Ascending aorta (tissue), 2 donors: ENCODE measurements at regions not wholly inside any gene's neighbourhood (a gene's known extent, or its start where the extent isn't known, plus 50 kb on each side); places are given as distances from the start of the nearest gene placed in this dataset.

ENCODE experiments used
- DNase-seq, 2 donors: peaks; one replicate each; pipeline ENCODE4 v3.0.0-alpha.2; 2019; ENCODE audit warnings: low spot score in 2 of 2
- H3K27ac ChIP-seq, 2 donors: fragments of 200-600 bp; sonication (generic); one replicate each; pipeline ENCODE4 v1.5.1; 2016 to 2017; ENCODE audit warnings: mild to moderate bottlenecking in 1 of 2
- H3K27me3 ChIP-seq: fragments of 200-600 bp; sonication (generic); one replicate; pipeline ENCODE4 v1.5.1; 2017
- H3K36me3 ChIP-seq, 2 donors: fragments of 200-600 bp; sonication (generic); one replicate each; pipeline ENCODE4 v1.5.1; 2016
- H3K4me1 ChIP-seq, 2 donors: fragments of 200-600 bp; sonication (generic); one replicate each; pipeline ENCODE4 v1.5.1; 2016 to 2017; ENCODE audit warnings: mild to moderate bottlenecking in 1 of 2
- H3K4me3 ChIP-seq, 2 donors: fragments of 200-600 bp; sonication (generic); one replicate each; pipeline ENCODE4 v1.5.1; 2016 to 2017; ENCODE audit warnings: mild to moderate bottlenecking in 1 of 2
- H3K9me3 ChIP-seq, 2 donors: fragments of 200-600 bp; sonication (generic); one replicate each; pipeline ENCODE4 v1.5.1; 2016
- intact Hi-C: fragments of 100-400 bp; cut with DNase I; formaldehyde crosslinking; loops from one replicate; pipeline ENCODE4 v1.15.1; 2023
- TF ChIP-seq, protein P1 (sequence below), 3 experiments: fragments of 200-600 bp in 2 of 3; fragments of 450-650 bp in 1 of 3; sonication (generic) in 2 of 3; IDR thresholded peaks; one replicate each; pipeline ENCODE4 v1.5.1; 2016 to 2019; ENCODE audit warnings: antibody characterized with exemption in 3 of 3, mild to moderate bottlenecking in 1 of 3, moderate library complexity in 1 of 3

DNA sequence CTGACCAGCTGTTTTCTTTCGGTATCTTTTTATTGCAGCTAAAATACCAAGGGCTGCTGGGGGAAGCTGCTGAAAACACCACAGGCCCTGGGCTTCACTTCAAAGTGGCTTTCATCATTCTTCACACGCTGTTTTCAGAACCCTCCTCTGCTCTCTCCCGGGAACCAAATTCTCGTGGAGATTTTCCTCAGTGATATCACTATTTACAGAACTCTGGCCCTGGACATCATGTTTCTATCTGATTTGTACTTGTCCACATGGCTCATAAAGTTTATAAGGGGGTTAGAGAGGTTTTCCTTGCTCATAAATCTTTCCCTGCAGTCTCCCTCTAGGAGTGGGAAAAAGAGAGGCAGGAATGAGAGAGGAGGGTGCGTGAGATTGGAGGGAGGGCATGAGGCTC, 177.4 kb upstream of the NPVF start:
- Histone ChIP-seq H3K36me3 (no peaks in the 10 kb centered on the region), H3K9me3 (no peaks in the 10 kb centered on the region), H3K27me3 (no peaks in the 10 kb centered on the region), H3K27ac (no peak overlapping the region), H3K4me3 (no peak overlapping the region), H3K4me1 (no peaks in the 10 kb centered on the region)
- TF ChIP-seq, protein P1, sequence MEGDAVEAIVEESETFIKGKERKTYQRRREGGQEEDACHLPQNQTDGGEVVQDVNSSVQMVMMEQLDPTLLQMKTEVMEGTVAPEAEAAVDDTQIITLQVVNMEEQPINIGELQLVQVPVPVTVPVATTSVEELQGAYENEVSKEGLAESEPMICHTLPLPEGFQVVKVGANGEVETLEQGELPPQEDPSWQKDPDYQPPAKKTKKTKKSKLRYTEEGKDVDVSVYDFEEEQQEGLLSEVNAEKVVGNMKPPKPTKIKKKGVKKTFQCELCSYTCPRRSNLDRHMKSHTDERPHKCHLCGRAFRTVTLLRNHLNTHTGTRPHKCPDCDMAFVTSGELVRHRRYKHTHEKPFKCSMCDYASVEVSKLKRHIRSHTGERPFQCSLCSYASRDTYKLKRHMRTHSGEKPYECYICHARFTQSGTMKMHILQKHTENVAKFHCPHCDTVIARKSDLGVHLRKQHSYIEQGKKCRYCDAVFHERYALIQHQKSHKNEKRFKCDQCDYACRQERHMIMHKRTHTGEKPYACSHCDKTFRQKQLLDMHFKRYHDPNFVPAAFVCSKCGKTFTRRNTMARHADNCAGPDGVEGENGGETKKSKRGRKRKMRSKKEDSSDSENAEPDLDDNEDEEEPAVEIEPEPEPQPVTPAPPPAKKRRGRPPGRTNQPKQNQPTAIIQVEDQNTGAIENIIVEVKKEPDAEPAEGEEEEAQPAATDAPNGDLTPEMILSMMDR (IDR thresholded peaks at IDR 0.05): no peak
- no peak for DNase-seq
- intact Hi-C loops: no loop called here

DNA sequence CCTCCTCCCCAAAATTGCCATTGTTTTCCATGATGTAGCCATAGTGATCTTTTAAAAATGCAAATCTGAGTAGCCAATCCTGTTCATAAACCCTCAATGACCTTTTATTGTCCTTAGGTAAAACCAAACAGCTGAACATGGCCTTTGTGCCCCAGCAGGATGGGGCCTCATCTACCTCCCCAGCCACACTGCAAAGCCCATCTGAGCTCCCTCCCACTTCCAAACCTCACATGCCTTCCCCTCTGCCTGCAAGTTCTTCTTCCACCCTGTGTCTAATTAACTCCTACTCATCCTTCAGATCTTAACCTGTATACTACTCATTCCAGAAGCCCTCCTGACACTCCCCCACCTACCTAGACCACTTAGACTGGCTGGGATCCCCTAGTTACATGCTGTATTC, 178.8 kb upstream of the NPVF start:
- Histone ChIP-seq H3K36me3 (no peaks in the 10 kb centered on the region), H3K9me3 (no peaks in the 10 kb centered on the region), H3K4me1 (no peaks in the 10 kb centered on the region), H3K27ac (no peak overlapping the region), H3K4me3 (no peak overlapping the region), H3K27me3 (no peaks in the 10 kb centered on the region)
- TF ChIP-seq, protein P1 (IDR thresholded peaks at IDR 0.05): no peak
- intact Hi-C loops: no loop called here
- no peak for DNase-seq

DNA sequence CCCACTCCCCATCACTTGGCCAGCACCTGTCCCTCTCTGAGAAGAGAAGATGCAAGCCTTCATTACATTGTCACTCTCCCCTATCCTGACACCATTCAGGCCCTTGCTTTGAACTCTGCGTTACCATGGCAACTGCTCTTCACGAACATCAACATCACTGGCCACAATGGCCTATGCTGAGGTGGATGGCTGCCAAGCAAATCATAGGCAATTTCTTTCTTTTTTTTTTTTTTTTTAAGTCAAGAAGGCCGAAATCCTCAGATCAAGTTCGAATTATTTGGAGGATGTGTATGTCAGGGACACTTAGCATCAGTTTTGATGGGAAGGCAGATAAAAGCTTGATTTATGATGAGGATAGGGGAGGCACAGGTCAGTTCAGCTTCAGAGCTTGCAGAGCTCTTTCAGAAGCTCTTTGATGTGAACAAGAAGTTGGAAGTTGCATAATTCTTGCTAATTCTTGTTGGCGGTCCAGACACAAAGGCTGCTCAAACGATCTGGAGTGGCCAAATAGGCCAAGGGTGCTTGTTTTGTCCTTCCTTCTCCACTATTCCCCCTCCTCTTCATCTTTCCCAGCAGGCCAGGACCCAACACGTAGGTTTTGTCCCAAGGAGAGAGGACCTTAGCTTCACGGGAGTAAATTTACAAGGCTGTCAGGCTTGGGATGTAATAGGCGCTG, 179.9 kb upstream of the NPVF start:
- Histone ChIP-seq H3K27me3 (no peaks in the 10 kb centered on the region), H3K27ac (no peak overlapping the region), H3K36me3 (no peaks in the 10 kb centered on the region), H3K4me3 (no peak overlapping the region), H3K9me3 (no peaks in the 10 kb centered on the region), H3K4me1 (no peaks in the 10 kb centered on the region)
- TF ChIP-seq, protein P1 (IDR thresholded peaks at IDR 0.05): no peak
- DNase-seq: no peak
- intact Hi-C loops: no loop called here

DNA sequence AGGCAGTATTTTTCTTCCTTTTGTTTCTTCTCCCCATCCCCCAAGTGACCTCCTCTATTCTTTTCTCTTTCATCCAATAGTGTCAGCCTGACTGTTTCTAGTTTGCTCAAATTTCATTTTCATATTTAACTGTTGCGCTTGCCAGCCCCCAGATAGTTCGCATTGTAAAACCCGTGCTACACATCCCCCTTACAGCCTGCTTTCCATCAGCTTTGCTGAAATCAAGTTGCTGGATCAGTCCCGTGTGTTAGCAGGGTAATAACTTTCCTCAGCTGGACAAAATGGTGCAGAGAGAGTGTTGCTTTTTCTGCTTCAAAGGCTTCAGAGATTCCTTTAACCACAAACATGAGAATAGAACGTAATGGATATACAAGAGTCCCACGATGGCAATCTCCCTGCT, 180.6 kb upstream of the NPVF start:
- intact Hi-C loops: no loop called here
- no peak overlapping the region for H3K27ac ChIP-seq

DNA sequence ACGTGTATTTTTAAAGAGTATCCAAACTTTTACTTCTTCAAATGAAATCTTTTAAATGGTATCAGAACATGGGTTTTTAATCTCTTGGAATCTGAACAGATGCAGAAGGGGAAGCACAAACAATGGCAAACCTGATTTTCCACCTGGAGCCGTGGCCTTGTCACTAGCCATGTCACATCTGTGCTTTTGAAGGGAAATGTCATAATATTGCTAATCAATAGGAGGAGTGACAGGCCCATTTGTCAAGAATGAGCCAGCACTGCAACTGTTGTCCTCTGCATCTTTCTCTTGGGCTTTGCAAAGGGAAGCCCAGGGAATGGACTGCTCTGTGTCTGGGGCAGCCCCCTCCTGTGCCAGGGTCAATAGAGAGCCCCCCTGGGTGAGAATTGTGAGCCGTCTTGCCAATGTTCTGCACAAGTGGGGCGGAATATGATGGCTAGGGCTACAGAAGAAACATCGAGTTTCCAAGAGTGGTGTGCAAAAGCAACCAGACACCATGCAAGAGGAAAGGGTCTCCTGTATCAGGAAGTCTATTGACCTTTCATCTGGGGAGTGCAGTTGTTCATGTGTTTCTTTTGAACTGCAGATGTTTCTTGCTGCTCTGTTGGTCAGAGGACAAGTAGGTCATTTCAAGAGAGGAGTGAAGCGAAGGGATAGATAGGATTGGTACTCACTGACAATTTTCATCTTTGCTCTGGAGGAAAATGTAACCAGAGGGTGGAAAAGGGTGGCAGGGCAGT, 181.8 kb upstream of the NPVF start:
- TF ChIP-seq, protein P1 (IDR thresholded peaks at IDR 0.05): no peak
- DNase-seq: no peak
- no peaks in the 10 kb centered on the region for H3K27me3 ChIP-seq
- no peak overlapping the region for H3K4me3 ChIP-seq
- no peaks in the 10 kb centered on the region for H3K4me1 ChIP-seq
- H3K9me3 ChIP-seq: no peaks in the 10 kb centered on the region
- no peak overlapping the region for H3K27ac ChIP-seq
- intact Hi-C loops: no loop called here
- no peaks in the 10 kb centered on the region for H3K36me3 ChIP-seq

More for the DNA sequence above, 180.6 kb upstream of the NPVF start:
- DNase-seq: no peak
- TF ChIP-seq, protein P1 (IDR thresholded peaks at IDR 0.05): no peak
- Histone ChIP-seq H3K27me3 (no peaks in the 10 kb centered on the region), H3K4me1 (no peaks in the 10 kb centered on the region), H3K36me3 (no peaks in the 10 kb centered on the region), H3K9me3 (no peaks in the 10 kb centered on the region), H3K4me3 (no peak overlapping the region)
